Kidney glomerular epithelial cell (primary cell): ENCODE measurements at regions not wholly inside any gene's neighbourhood (a gene's known extent, or its start where the extent isn't known, plus 50 kb on each side); places are given as distances from the start of the nearest gene placed in this dataset.
"Not testable (repeated sequence)": the region's sequence is repeated elsewhere in the genome, so short reads cannot be mapped to it uniquely, and the experiment has no call there.

Experiments
- DNase-seq: peaks from one replicate; lab custom pipeline; 2025; lab: John Stamatoyannopoulos, UW

GRCh38 chr7:115208710-115209560, 287.0 kb downstream of the MDFIC start:
- DNase-seq, result no peak

GRCh38 chr7:115206374-115206773, 284.5 kb downstream of the MDFIC start:
- not testable (repeated sequence) for DNase-seq

GRCh38 chr7:115198143-115198542, 276.2 kb downstream of the MDFIC start:
- no peak for DNase-seq

GRCh38 chr7:115195208-115195607, 273.3 kb downstream of the MDFIC start:
- no peak for DNase-seq

- no peak for DNase-seq
Observed at GRCh38 chr7:115191526-115191925, 269.6 kb downstream of the MDFIC start.

- DNase-seq, result peak; percentile 61
Observed at GRCh38 chr7:115183431-115184057, 261.6 kb downstream of the MDFIC start.

GRCh38 chr7:115178835-115179234, 256.9 kb downstream of the MDFIC start:
- DNase-seq, result peak; percentile 20

GRCh38 chr7:115177823-115178222, 255.9 kb downstream of the MDFIC start:
- DNase-seq, result no peak

GRCh38 chr7:115177103-115177502, 255.2 kb downstream of the MDFIC start:
- no peak for DNase-seq

GRCh38 chr7:115172397-115172796, 250.5 kb downstream of the MDFIC start:
- DNase-seq, result not testable (repeated sequence)

GRCh38 chr7:115153769-115154477, 232.0 kb downstream of the MDFIC start:
- DNase-seq, result no peak

- no peak for DNase-seq
Observed at GRCh38 chr7:115153176-115153575, 231.3 kb downstream of the MDFIC start.

- DNase-seq, result no peak
Observed at GRCh38 chr7:115146148-115146547, 224.3 kb downstream of the MDFIC start.

- no peak for DNase-seq
Observed at GRCh38 chr7:115145512-115145911, 223.6 kb downstream of the MDFIC start.

GRCh38 chr7:115137816-115138215, 215.9 kb downstream of the MDFIC start:
- DNase-seq, result no peak

GRCh38 chr7:115136796-115137443, 215.0 kb downstream of the MDFIC start:
- no peak for DNase-seq

- no peak for DNase-seq
Observed at GRCh38 chr7:115135769-115136410, 214.0 kb downstream of the MDFIC start.

GRCh38 chr7:115135146-115135545, 213.3 kb downstream of the MDFIC start:
- no peak for DNase-seq

GRCh38 chr7:115133248-115133647, 211.4 kb downstream of the MDFIC start:
- no peak for DNase-seq

GRCh38 chr7:115132096-115132495, 210.2 kb downstream of the MDFIC start:
- no peak for DNase-seq

GRCh38 chr7:115128154-115128553, 206.3 kb downstream of the MDFIC start:
- no peak for DNase-seq
